NCI-H1436 treated with DMSO at 0.1 percent for 48 hours (cell line): ENCODE measurements at regions not wholly inside any gene's neighbourhood (a gene's known extent, or its start where the extent isn't known, plus 50 kb on each side); places are given as distances from the start of the nearest gene placed in this dataset.
"Not testable (repeated sequence)": the region's sequence is repeated elsewhere in the genome, so short reads cannot be mapped to it uniquely, and the experiment has no call there.

Experiments
- DNase-seq: peaks from one replicate; lab custom pipeline; 2025; lab: John Stamatoyannopoulos, UW

GRCh38 chr10:56449770-56450169 is 88.7 kb upstream of the ZWINT start:
- no peak for DNase-seq

GRCh38 chr10:56447613-56448012 is 86.6 kb upstream of the ZWINT start:
- not testable (repeated sequence) for DNase-seq

DNA sequence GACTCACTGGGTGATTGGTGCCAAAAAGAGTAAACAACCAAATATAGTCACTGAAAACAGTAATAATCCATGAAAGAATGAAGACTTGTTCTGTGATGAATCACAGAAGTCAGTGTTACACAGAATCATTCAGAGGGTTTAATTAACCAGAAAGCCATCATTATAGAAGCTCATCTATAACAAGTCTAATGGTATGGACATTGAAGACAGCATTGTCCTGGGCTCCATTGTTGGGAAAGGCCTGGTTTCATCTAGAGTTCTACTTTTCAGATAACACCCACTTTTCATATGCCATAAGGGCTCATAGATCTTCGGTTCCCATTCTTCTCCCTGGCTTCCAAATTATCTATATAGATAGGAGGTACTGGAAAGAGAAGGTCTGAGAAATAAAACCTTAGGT is 80.3 kb upstream of the ZWINT start:
- not testable (repeated sequence) for DNase-seq
